Upper lobe of left lung (tissue), 6 donors: ENCODE measurements at regions not wholly inside any gene's neighbourhood (a gene's known extent, or its start where the extent isn't known, plus 50 kb on each side); places are given as distances from the start of the nearest gene placed in this dataset.

Source experiments
- ATAC-seq, 2 donors: fragments of 200-7000 bp; cut with Tn5 transposase; one replicate each; pipeline ENCODE4 v1.9.1; 2022; ENCODE audit warnings: mild to moderate bottlenecking in 2 of 2, moderate library complexity in 2 of 2; ENCODE audit not compliant: low FRiP score in 2 of 2
- DNase-seq, 2 donors: peaks; one replicate each; pipeline ENCODE4 v3.0.0-alpha.2; 2019 to 2020
- H3K27ac ChIP-seq, 4 donors: fragments of 200-600 bp; sonication (generic); one replicate each; pipeline ENCODE4 v1.5.1; 2016 to 2019
- H3K27me3 ChIP-seq, 4 donors: fragments of 200-600 bp; sonication (generic); one replicate each; pipeline ENCODE4 v1.5.1; 2017 to 2019
- H3K36me3 ChIP-seq, 4 donors: fragments of 200-600 bp; sonication (generic); one replicate each; pipeline ENCODE4 v1.5.1; 2016 to 2019
- H3K4me1 ChIP-seq, 4 donors: fragments of 200-600 bp; sonication (generic); one replicate each; pipeline ENCODE4 v1.5.1; 2018 to 2019
- H3K4me3 ChIP-seq, 4 donors: fragments of 200-600 bp; sonication (generic); one replicate each; pipeline ENCODE4 v1.5.1; 2017 to 2019; ENCODE audit warnings: mild to moderate bottlenecking in 2 of 4, moderate library complexity in 1 of 4
- H3K9me3 ChIP-seq, 4 donors: fragments of 200-600 bp; sonication (generic); one replicate each; pipeline ENCODE4 v1.5.1; 2018 to 2019
- EP300 ChIP-seq, 4 donors: sonication (generic); formaldehyde crosslinking; IDR thresholded peaks; one replicate each; pipeline ENCODE4 v1.5.1; 2017; ENCODE audit warnings: antibody characterized with exemption in 4 of 4, control low read depth in 2 of 4
- POLR2A ChIP-seq, 4 donors: fragments of 450-650 bp; IDR thresholded peaks; one replicate each; pipeline ENCODE4 v1.5.1; 2016 to 2017; ENCODE audit warnings: antibody characterized with exemption in 4 of 4, mild to moderate bottlenecking in 2 of 4
- POLR2AphosphoS5 ChIP-seq, 2 donors: sonication (generic); formaldehyde crosslinking; IDR thresholded peaks; one replicate each; pipeline ENCODE4 v1.5.1; 2017; ENCODE audit warnings: antibody characterized with exemption in 2 of 2
- WGBS, 2 donors: methylation state at CpG; one replicate each; pipeline ENCODE4 v1.1.5; 2017 to 2018; 5-methylcytosine and 5-hydroxymethylcytosine counted together
- TF ChIP-seq, protein P1 (sequence below), 6 experiments: fragments of 450-650 bp in 4 of 6; fragments of 200-600 bp in 2 of 6; sonication (generic) in 2 of 6; IDR thresholded peaks; one replicate each; pipeline ENCODE4 v1.5.1; 2016 to 2019; ENCODE audit warnings: antibody characterized with exemption in 6 of 6
- donor health status: DM: no; HTN: no; CAD: no; lungs with moderate emphysema.
- donor health status: DM: no; HTN: yes; CAD: no; lungs with severe emphysema.

DNA sequence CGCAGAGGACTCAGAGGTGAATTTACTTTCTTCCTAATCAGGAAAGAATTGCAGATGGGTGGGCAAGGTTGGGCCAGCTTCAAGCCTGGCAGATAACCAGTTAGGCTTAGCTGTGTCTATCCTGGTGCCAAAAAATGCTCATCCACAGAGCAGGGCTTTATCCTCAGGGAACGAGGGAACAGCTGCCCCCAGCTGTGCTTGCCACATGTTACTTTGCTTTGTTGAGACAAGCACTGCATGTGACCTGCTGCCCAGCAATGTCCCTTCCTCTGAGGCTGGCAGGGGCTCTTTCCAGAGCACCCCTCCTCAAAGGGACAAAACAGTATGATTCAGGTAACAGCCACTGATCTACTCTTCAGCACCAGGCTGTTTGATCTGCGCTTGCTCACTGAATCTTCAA is 505.1 kb upstream of the USP24 start:
- Histone ChIP-seq H3K9me3 (no peaks in the 10 kb centered on the region), H3K27ac (peak overlapping the region in 3 of 4 donors; percentile 21 to 81 (median 69)), H3K4me1 (peaks cover 7 to 29% (median 12%) of the 10 kb centered on the region in 4 donors), H3K36me3 (no peaks in the 10 kb centered on the region), H3K27me3 (no peaks in the 10 kb centered on the region), H3K4me3 (no peak overlapping the region)
- DNase-seq (peak in 1 of 2 donors; percentile 34), ATAC-seq (peak in 1 of 2 donors; percentile 2)
- WGBS, 2 donors: 74 to 82% methylated on average over 2 to 3 of the region's 3 CpGs
- TF ChIP-seq POLR2A (IDR thresholded peaks at IDR 0.05) (no peak), POLR2AphosphoS5 (IDR thresholded peaks at IDR 0.05) (peak; percentile 62 to 66), EP300 (IDR thresholded peaks at IDR 0.05) (no peak)
- TF ChIP-seq, protein P1, sequence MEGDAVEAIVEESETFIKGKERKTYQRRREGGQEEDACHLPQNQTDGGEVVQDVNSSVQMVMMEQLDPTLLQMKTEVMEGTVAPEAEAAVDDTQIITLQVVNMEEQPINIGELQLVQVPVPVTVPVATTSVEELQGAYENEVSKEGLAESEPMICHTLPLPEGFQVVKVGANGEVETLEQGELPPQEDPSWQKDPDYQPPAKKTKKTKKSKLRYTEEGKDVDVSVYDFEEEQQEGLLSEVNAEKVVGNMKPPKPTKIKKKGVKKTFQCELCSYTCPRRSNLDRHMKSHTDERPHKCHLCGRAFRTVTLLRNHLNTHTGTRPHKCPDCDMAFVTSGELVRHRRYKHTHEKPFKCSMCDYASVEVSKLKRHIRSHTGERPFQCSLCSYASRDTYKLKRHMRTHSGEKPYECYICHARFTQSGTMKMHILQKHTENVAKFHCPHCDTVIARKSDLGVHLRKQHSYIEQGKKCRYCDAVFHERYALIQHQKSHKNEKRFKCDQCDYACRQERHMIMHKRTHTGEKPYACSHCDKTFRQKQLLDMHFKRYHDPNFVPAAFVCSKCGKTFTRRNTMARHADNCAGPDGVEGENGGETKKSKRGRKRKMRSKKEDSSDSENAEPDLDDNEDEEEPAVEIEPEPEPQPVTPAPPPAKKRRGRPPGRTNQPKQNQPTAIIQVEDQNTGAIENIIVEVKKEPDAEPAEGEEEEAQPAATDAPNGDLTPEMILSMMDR (IDR thresholded peaks at IDR 0.05): no peak

DNA sequence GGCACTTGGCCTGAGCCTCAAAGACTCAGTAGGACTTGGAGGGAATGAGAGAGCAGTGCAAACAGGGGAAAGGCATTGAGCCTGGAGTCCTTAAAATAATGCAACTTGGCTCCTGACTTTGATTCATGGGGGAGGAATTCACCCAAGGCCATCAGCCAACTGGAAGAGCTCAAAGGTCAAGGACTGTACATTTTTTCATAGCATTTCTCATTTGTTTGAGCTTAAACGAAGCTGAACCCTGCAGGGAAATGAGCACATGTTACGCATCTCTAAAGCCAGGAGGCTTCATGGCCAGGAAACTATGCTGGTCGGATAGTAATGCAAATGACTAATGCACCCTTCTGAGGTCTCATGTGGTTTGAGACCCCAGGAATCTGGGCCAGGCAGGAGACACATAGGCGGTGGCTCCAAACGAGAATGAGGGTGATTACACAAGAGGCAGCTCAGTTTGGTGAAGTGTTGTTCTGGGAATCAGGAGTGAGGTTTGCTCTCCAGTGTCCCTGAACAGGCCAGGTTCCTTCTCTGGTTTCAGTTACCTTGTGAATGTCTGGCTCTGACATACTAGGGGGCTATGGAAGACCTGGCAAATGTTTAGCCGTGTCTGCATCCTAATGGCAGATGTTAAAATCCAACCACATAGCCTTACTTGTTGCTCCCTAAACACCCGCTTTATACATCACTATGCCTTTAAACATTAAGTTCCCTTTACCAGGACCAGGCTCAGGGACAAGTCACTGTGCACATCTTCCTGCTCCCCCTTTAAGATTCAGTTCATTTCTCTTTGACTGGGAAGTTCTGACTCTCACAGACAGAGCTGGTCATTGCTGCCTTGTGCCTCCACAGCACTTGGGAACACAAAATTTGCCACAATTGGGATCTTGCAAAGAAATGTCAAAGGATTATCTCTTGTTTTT is 503.9 kb upstream of the USP24 start:
- DNase-seq (peak in 1 of 2 donors; percentile 71), ATAC-seq (peak; percentile 82 to 89)
- Histone ChIP-seq H3K4me3 (no peak overlapping the region), H3K9me3 (no peaks in the 10 kb centered on the region), H3K27me3 (no peaks in the 10 kb centered on the region), H3K36me3 (no peaks in the 10 kb centered on the region), H3K27ac (peak overlapping the region; percentile 57 to 81 (median 71)), H3K4me1 (peaks cover 7 to 29% (median 12%) of the 10 kb centered on the region in 4 donors)
- TF ChIP-seq EP300 (IDR thresholded peaks at IDR 0.05) (peak in 3 of 4 donors; percentile 37 to 58 (median 55)), POLR2A (IDR thresholded peaks at IDR 0.05) (no peak), POLR2AphosphoS5 (IDR thresholded peaks at IDR 0.05) (peak; percentile 64 to 87)
- TF ChIP-seq, protein P1 (IDR thresholded peaks at IDR 0.05): no peak
- WGBS, 2 donors: 53 to 68% methylated on average over 7 of the region's 7 CpGs

DNA sequence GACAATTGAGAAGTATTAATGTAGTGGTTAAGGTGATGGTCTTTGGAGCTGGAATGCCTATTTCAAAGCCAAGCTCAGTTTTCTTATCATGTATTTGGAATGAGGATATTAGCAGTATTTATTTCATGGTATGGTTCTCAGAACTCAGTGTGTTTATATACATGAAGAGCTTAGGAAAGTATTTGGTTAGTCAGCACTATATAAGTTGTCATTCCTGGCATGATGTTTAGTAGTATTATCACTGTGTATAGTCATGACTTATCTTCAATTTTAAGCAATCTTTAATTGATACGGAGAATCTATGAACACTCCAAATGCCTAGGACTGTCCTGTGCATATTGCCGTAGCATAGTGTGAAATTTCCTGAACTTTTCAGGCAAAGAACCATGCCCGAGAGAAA is 501.9 kb upstream of the USP24 start:
- Histone ChIP-seq H3K36me3 (no peaks in the 10 kb centered on the region), H3K27ac (no peak overlapping the region), H3K4me3 (no peak overlapping the region), H3K9me3 (no peaks in the 10 kb centered on the region), H3K4me1 (peaks cover 7 to 29% (median 12%) of the 10 kb centered on the region in 4 donors), H3K27me3 (no peaks in the 10 kb centered on the region)
- DNase-seq (no peak), ATAC-seq (no peak)
- 88 to 91% methylated on average over 3 of the region's 3 CpGs for WGBS, 2 donors
- TF ChIP-seq, protein P1 (IDR thresholded peaks at IDR 0.05): no peak
- TF ChIP-seq POLR2A (IDR thresholded peaks at IDR 0.05) (no peak), POLR2AphosphoS5 (IDR thresholded peaks at IDR 0.05) (no peak), EP300 (IDR thresholded peaks at IDR 0.05) (no peak)

DNA sequence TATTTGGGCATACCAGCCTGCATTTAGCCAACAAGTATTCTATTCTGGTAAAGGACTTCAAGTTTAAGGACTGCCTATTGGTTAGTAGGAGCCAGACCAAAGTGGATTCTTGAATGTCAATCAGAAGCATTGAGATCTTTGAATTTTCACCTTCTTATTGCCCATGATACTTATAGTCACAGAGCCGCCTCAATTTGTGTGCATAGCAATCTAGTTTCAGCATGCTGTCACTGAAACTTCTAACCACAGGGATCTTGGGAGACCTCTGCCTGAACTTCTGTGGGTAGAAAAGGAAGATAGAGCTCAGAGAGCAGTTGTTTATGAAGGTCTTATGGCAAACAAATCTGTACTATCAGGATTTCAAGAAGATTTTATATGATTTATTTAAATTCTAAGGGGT is 501.4 kb upstream of the USP24 start:
- no peaks in the 10 kb centered on the region for H3K36me3 ChIP-seq
- H3K4me3 ChIP-seq: no peak overlapping the region
- H3K27me3 ChIP-seq: no peaks in the 10 kb centered on the region
- 75 to 86% methylated on average over 1 of the region's 1 CpG for WGBS, 2 donors
- no peaks in the 10 kb centered on the region for H3K9me3 ChIP-seq
- ATAC-seq: no peak
- TF ChIP-seq POLR2AphosphoS5 (IDR thresholded peaks at IDR 0.05): no peak
- TF ChIP-seq, protein P1 (IDR thresholded peaks at IDR 0.05): no peak
- TF ChIP-seq EP300 (IDR thresholded peaks at IDR 0.05): no peak
- TF ChIP-seq POLR2A (IDR thresholded peaks at IDR 0.05): no peak
- no peak overlapping the region for H3K27ac ChIP-seq
- H3K4me1 ChIP-seq: peaks cover 7 to 29% (median 12%) of the 10 kb centered on the region in 4 donors
- DNase-seq: no peak
